Liver (tissue), 8 donors: ENCODE measurements at regions not wholly inside any gene's neighbourhood (a gene's known extent, or its start where the extent isn't known, plus 50 kb on each side); places are given as distances from the start of the nearest gene placed in this dataset.

Experiments
- DNase-seq: peaks from one replicate; pipeline ENCODE4 v3.0.0-alpha.2; 2017; ENCODE audit warnings: low spot score
- H3K27ac ChIP-seq, 2 donors: one replicate each; pipeline ENCODE4 v1.7.0; 2013; ENCODE audit warnings: inconsistent platforms in 2 of 2, low read length in 2 of 2, control low read depth in 1 of 2, low read depth in 1 of 2, mild to moderate bottlenecking in 1 of 2
- H3K27me3 ChIP-seq, 4 donors: one replicate each; pipeline versions ENCODE4 v1.6.1 to v1.7.0; 2013; ENCODE audit warnings: low read length in 3 of 4, inconsistent platforms in 1 of 4, mild to moderate bottlenecking in 1 of 4, moderate library complexity in 1 of 4; ENCODE audit not compliant: control insufficient read depth in 4 of 4, insufficient read depth in 4 of 4
- H3K36me3 ChIP-seq, 4 donors: one replicate each; pipeline versions ENCODE4 v1.6.1 to v1.7.0; 2013; ENCODE audit warnings: low read length in 3 of 4, mild to moderate bottlenecking in 3 of 4, low read depth in 1 of 4, moderate library complexity in 1 of 4; ENCODE audit not compliant: control insufficient read depth in 4 of 4, insufficient read depth in 3 of 4
- H3K4me1 ChIP-seq, 4 donors: one replicate each; pipeline versions ENCODE4 v1.6.1 to v1.7.0; 2013; ENCODE audit warnings: low read length in 3 of 4, mild to moderate bottlenecking in 3 of 4, moderate library complexity in 1 of 4; ENCODE audit not compliant: control insufficient read depth in 4 of 4, insufficient read depth in 4 of 4
- H3K4me3 ChIP-seq, 3 donors: one replicate each; pipeline versions ENCODE4 v1.6.1 to v1.7.0; 2013; ENCODE audit warnings: low read length in 3 of 3, control low read depth in 1 of 3, low read depth in 1 of 3, mild to moderate bottlenecking in 1 of 3
- H3K9ac ChIP-seq, 2 donors: one replicate each; pipeline ENCODE4 v1.7.0; 2013; ENCODE audit warnings: low read length in 2 of 2, mild to moderate bottlenecking in 2 of 2, moderate library complexity in 2 of 2, control low read depth in 1 of 2, low read depth in 1 of 2
- H3K9me3 ChIP-seq, 4 donors: one replicate each; pipeline versions ENCODE4 v1.6.1 to v1.7.0; 2013; ENCODE audit warnings: low read length in 3 of 4; ENCODE audit not compliant: control insufficient read depth in 4 of 4
- ATF3 ChIP-seq: IDR thresholded peaks from 2 replicates; pipeline ENCODE4 v1.6.1; 2016; ENCODE audit warnings: antibody characterized with exemption
- CTCF ChIP-seq: fragments of 150-350 bp; IDR thresholded peaks from 2 replicates; pipeline ENCODE4 v1.5.1; 2017; ENCODE audit warnings: improper control_type of control experiment, low read depth, low read length; ENCODE audit not compliant: missing input control
- EGR1 ChIP-seq, 2 donors: IDR thresholded peaks; 2 replicates each; pipeline ENCODE4 v1.6.1; 2016 to 2018; ENCODE audit warnings: antibody characterized with exemption in 2 of 2, low read depth in 2 of 2
- FOXA1 ChIP-seq: IDR thresholded peaks from 2 replicates; pipeline ENCODE4 v1.6.1; 2016; ENCODE audit warnings: antibody characterized with exemption
- FOXA2 ChIP-seq: IDR thresholded peaks from 2 replicates; pipeline ENCODE4 v1.6.1; 2016; ENCODE audit warnings: antibody characterized with exemption
- GABPA ChIP-seq, 2 donors: IDR thresholded peaks in 1 of 2; conservative IDR thresholded peaks in 1 of 2; 2 replicates each; pipeline ENCODE4 v1.6.1; 2016; ENCODE audit warnings: antibody characterized with exemption in 2 of 2, mild to moderate bottlenecking in 1 of 2, moderate library complexity in 1 of 2
- HNF4A ChIP-seq, 2 donors: conservative IDR thresholded peaks; 2 replicates each; pipeline ENCODE4 v1.6.1; 2016; ENCODE audit warnings: antibody characterized with exemption in 2 of 2, mild to moderate bottlenecking in 2 of 2
- HNF4G ChIP-seq: IDR thresholded peaks from 2 replicates; pipeline ENCODE4 v1.6.1; 2016; ENCODE audit warnings: antibody characterized with exemption
- JUND ChIP-seq, 2 donors: IDR thresholded peaks; 2 replicates each; pipeline ENCODE4 v1.6.1; 2016; ENCODE audit warnings: antibody characterized with exemption in 2 of 2
- MAX ChIP-seq: IDR thresholded peaks from 2 replicates; pipeline ENCODE4 v1.6.1; 2016; ENCODE audit warnings: antibody characterized with exemption
- NR2F2 ChIP-seq: IDR thresholded peaks from 2 replicates; pipeline ENCODE4 v1.6.1; 2016; ENCODE audit warnings: antibody characterized with exemption
- RAD21 ChIP-seq, 2 donors: IDR thresholded peaks; 2 replicates each; pipeline ENCODE4 v1.6.1; 2016; ENCODE audit warnings: antibody characterized with exemption in 2 of 2, mild to moderate bottlenecking in 2 of 2
- REST ChIP-seq: IDR thresholded peaks from 2 replicates; pipeline ENCODE4 v1.6.1; 2016; ENCODE audit warnings: antibody characterized with exemption, mild to moderate bottlenecking
- RXRA ChIP-seq, 2 donors: IDR thresholded peaks; 2 replicates each; pipeline ENCODE4 v1.6.1; 2017 to 2018; ENCODE audit warnings: antibody characterized with exemption in 2 of 2, mild to moderate bottlenecking in 1 of 2
- SP1 ChIP-seq: IDR thresholded peaks from 2 replicates; pipeline ENCODE4 v1.6.1; 2018; ENCODE audit warnings: antibody characterized with exemption, mild to moderate bottlenecking
- TAF1 ChIP-seq: conservative IDR thresholded peaks from 2 replicates; pipeline ENCODE4 v1.6.1; 2016; ENCODE audit warnings: antibody characterized with exemption, mild to moderate bottlenecking
- YY1 ChIP-seq: IDR thresholded peaks from 2 replicates; pipeline ENCODE4 v1.6.1; 2016; ENCODE audit warnings: antibody characterized with exemption, mild to moderate bottlenecking
- ZBTB33 ChIP-seq: IDR thresholded peaks from 2 replicates; pipeline ENCODE4 v1.6.1; 2016; ENCODE audit warnings: antibody characterized with exemption
- WGBS: extraction: QIAGEN DNeasy Blood & Tissue Kit; methylation state at CpG from one replicate; pipeline ENCODE4 v1.1.7; 2013; 5-methylcytosine and 5-hydroxymethylcytosine counted together
- donor health status: healthy.
- donor health status: healthy.
- donor health status: healthy.
- donor health status: healthy.
- donor health status: healthy.

- Histone ChIP-seq H3K27me3 (no peaks in the 10 kb centered on the region), H3K4me3 (no peak overlapping the region), H3K4me1 (no peaks in the 10 kb centered on the region), H3K36me3 (no peaks in the 10 kb centered on the region), H3K9ac (no peak overlapping the region), H3K9me3 (no peaks in the 10 kb centered on the region), H3K27ac (no peak overlapping the region)
- DNase-seq = no peak
- WGBS = 79% methylated on average over 4 of the region's 4 CpGs
- TF ChIP-seq MAX = no peak
- no peak for TF ChIP-seq EGR1 (IDR thresholded peaks at IDR 0.05; ENCODE audit: low read depth in 2 of 2)
- TF ChIP-seq HNF4G = no peak
- no peak for TF ChIP-seq FOXA1
- TF ChIP-seq REST = no peak
- TF ChIP-seq JUND (IDR thresholded peaks at IDR 0.05) = no peak
- TF ChIP-seq NR2F2 = no peak
- no peak for TF ChIP-seq TAF1
- TF ChIP-seq RAD21 (IDR thresholded peaks at IDR 0.05) = no peak
- TF ChIP-seq YY1 = no peak
- no peak for TF ChIP-seq FOXA2
- TF ChIP-seq HNF4A (conservative IDR thresholded peaks at IDR 0.05) = no peak
- TF ChIP-seq ZBTB33 = no peak
- no peak for TF ChIP-seq RXRA (IDR thresholded peaks at IDR 0.05)
- no peak for TF ChIP-seq ATF3
- no peak for TF ChIP-seq SP1
- TF ChIP-seq CTCF = no peak
- TF ChIP-seq GABPA (IDR thresholded peaks at IDR 0.05 in 1 of 2, conservative IDR thresholded peaks at IDR 0.05 in 1 of 2) = no peak
Observed at GRCh38 chr10:33434933-33435332, 100.5 kb upstream of the NRP1 start.

GRCh38 chr10:33428682-33429081, 94.2 kb upstream of the NRP1 start:
- H3K27ac ChIP-seq = no peak overlapping the region
- TF ChIP-seq RXRA (IDR thresholded peaks at IDR 0.05) = no peak
- no peak for TF ChIP-seq TAF1
- no peak for TF ChIP-seq REST
- TF ChIP-seq RAD21 (IDR thresholded peaks at IDR 0.05) = no peak
- no peak for DNase-seq
- no peaks in the 10 kb centered on the region for H3K4me1 ChIP-seq
- no peak overlapping the region for H3K4me3 ChIP-seq
- H3K9me3 ChIP-seq = no peaks in the 10 kb centered on the region
- H3K9ac ChIP-seq = no peak overlapping the region
- 93% methylated on average over 4 of the region's 4 CpGs for WGBS
- H3K27me3 ChIP-seq = no peaks in the 10 kb centered on the region
- H3K36me3 ChIP-seq = no peaks in the 10 kb centered on the region
